ENCODE measurements at regions not wholly inside any gene's neighbourhood (a gene's known extent, or its start where the extent isn't known, plus 50 kb on each side); places are given as distances from the start of the nearest gene placed in this dataset.

DNA sequence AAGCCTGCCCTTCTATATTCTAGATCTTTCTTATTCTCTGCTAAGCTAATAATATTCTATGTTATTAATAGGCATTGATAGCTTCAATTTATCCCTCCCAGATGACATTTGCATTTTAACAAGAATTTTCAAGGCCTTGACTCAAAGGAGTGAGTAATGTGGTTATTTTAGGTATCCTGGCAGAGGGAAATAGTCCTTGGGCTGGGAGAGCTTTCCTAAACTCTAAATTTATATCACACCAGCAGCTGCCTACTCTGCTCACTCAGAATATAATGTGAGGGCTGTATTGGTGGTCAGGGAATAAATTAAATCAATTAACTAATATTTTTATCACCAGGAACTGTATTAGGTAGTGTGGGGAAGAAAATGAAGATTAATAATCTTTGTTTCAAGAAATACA is 74.8 kb upstream of the ADAM23 start:
- DNase-seq: no peak

DNA sequence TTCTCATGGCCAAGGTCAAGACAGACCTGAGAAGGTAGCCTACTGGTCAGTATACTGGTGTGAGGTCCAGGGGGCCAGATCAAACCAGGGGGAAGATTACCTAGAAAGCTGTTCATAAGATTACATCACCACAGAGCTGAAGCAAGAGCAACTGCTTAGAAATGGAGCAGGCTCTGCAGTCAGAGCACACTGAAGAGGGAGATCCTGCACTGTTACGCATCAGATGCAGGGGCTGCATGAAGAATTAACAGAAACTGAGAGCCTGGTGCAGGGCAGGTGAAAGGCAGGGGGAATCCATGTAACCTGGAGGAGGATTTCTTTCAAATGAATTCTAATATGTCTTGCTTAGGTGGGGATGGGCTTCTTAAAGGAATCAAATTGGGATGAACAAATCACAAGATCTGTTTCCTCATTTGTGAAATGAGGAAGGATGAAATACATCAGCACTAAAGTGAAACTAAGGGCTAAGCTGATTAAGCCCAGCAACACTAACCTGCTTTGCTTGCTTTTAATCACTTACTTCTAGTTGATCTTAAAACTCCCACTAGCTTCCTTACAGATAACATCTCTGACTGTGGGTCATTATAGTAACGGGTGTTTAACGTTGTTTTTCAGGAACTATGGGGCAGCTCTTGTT is 74.3 kb upstream of the ADAM23 start:
- peak; percentile 83 for DNase-seq

DNA sequence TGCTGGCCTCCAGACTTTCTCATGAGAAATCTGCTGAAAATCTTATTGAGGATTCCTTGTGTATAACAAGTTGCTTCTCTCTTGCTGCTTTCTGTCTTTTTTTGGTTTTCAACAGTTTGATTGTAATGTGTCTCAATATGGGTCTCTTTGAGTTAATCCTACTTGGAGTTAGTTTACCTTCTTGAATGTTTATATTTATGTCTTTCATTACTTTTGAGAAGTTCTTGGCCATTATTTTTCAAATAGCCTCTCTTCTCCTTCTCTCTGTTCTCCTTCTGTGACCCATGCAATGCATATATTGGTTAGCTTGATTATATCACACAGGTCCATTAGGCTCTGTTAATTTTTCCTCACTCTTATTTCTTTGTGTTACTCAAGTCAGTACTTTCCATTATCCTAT is 67.4 kb upstream of the ADAM23 start:
- no peak for DNase-seq

DNA sequence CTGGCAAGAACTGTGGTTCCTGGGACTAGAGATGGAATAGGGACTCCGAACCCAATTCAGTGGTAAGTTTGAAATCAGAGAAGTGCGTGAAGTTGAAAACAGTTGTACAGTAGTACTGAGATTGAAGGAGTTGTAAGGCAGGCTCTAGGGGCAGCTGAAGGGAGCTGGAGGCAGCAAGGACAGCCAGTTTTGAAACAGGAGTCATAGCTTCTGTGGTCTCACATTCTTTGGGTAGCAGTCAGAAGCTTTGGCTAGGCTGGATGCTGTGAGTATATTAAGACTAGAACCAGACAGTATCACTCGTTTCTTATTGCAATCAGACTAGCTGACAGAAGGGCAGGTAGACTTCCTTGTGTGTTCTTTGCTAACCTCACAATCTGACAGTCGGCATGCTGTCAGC is 64.5 kb upstream of the ADAM23 start:
- no peak for DNase-seq

DNA sequence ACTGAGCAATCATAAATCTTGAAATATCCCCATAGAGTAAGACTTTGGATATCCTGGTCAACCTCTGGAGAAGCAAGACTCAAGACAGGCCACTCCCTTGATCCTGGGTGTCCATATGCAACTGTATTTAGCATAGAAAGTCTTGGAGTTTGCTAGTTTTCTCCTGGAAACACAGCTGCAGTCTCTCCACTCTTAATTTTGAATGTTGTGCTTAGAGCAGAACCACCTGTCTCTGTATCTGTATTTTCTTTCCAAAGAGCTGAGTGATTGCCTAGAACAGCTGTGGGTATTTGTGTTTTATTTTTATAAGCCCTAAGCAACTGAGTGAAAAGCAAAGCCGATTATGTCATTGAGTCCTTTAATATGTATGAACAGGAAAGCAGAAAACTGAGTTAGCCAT is 64.1 kb upstream of the ADAM23 start:
- no peak for DNase-seq

DNA sequence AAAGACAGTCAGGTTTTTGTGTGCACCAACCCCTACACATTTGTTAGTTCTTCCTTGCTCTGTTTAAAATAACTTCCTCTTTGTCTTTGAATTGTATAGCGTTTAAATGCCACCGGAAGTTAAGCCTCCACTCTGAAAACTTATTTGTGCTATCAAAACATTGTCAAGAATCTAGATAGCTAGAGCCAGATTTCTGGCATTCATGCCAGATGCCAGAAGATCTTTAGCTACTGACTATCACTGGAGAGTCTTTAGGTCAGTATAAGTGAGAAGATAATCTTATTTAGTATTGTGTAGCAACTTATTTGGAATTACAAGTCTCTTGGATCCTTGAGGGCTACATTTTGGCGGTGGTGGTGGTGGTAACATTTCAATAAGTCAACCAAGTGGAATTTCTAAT is 63.4 kb upstream of the ADAM23 start:
- peak; percentile 16 for DNase-seq

DNA sequence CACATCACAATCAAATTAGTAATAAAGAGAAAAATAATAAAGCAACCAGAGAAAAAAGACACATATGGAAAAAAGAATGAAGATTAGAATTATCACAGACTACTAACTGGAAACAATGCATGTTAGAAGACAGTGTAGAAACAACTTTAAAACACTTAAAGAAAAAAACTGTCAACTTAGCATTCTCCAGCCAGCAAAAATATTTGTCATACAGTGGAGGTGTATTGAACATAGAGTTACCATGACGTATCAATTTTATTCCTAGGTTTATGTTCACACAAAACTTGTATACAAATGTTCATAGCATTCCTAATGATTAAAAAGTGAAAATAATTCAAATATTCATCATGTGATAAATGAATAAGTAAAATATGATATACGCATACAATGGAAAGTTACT is 61.5 kb upstream of the ADAM23 start:
- no peak for DNase-seq

DNA sequence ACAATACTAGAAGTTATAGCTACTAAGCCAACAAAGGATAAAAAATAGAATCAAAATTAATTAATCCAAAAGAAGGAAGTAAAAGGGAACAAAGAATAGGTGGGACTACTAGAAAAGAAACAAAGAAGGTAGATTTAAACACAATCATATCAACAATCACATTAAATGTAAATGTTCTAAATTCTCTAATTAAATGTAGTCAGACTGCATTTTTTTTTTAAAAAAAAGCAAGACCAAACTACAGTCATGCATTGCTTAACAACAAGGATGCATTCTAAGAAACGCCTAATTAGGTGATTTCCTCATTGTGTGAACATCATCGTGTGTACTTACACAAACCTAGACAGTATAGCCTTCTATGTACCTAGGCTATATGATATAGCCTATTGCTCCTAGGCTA is 59.7 kb upstream of the ADAM23 start:
- no peak for DNase-seq

DNA sequence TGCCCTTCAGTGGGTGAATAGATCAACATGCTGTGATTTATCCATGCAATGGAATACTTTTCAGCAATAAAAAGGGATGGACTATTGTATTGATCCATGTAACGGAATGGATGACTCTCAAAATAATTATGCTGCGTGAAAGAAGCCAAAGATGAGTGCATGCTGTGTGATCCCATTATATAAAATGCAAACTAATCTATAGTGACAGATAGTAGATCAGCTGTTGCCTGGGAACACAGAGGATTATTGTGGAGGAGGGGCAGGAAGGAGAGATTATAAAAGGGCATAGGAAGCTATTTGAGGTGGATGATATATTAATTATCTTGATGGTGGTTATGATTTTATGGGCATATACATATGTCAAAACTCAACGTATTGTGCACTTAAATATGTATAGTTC is 55.5 kb upstream of the ADAM23 start:
- DNase-seq: no peak

DNA sequence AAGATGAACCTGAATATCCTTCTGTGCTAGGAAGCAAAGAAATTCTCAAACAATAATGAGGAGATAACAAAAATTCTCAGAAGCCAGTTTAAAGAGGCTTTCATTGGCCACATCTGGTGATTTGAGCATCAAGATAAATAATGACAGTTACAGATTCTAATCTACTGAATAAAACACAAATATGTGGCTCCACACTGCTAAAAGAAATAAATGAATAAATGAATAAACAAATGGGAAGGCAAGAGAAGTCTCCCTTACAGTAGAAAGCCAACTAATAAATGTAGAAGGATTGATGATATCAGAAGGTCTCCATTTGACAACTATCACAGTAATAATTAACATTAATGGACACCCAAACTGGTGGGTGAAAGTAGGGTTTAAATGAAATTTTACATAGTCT is 54.6 kb upstream of the ADAM23 start:
- no peak for DNase-seq

DNA sequence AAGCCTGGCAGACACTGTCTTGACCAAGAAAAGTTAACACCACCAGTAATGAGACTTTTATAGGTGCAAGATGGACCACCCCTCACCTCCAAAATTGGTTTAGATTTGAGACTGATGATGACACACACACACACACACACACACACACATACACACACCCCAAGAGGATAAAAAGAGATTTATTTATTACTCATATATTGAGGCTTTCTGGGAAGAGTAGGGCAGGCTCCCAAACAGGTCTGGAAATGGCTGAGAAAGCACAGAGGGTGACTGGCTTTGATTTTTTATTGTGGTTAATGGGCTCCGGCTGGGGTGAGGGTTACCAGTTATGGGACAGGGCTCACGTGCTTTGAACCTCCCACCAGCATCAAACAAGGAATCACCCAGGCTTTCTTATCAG is 54.2 kb upstream of the ADAM23 start:
- DNase-seq: peak; percentile 46

DNA sequence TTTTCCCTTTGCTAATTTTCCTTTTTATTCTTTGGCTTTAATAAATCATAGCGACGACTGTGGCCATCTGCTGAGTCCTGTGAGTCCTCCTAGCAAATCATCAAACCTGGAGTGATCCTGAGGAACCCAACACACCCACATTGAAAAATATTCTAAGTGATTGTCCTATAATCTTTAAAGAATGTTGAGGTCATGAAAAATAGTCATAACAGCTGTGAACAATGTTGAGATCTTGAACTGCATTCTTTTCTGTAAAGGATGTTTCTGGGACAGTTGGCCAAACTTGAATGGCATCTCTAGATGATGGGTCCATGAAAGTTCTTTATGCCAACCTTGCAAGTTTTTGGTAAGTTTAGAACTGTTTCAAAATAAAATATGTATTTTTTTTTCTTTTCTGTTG is 53.2 kb upstream of the ADAM23 start:
- no peak for DNase-seq

DNA sequence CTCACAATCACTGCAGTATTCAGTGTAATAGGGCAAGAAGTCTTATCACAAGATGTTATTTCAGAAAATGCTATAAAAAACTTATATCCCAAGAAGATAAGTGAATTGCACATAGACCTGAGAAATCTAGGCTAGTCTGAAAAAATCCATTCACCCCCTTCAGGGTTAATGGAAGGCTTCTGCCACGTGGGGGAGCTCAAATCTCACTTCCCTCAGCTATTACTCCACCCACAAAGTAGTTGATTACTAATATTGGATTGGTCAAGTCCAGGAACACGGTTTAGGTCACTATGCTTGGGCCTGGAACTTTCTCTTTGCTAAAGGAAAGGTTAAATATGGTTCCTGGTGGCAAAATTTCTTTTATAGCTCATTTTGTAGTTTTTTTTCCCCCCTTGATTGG is 51.2 kb upstream of the ADAM23 start:
- DNase-seq: peak; percentile 60
